ENCODE measurements at regions not wholly inside any gene's neighbourhood (a gene's known extent, or its start where the extent isn't known, plus 50 kb on each side); places are given as distances from the start of the nearest gene placed in this dataset.

GRCh38 chr6:153780011-153780410 is 259.0 kb upstream of the OPRM1 start:
- DNase-seq: no peak

- no peak for DNase-seq
These were observed 260.8 kb upstream of the OPRM1 start for GRCh38 chr6:153778216-153778615.

GRCh38 chr6:153771577-153771976 is 267.5 kb upstream of the OPRM1 start:
- no peak for DNase-seq

GRCh38 chr6:153767127-153767526 is 271.9 kb upstream of the OPRM1 start:
- DNase-seq: no peak

GRCh38 chr6:153758516-153758915 is 280.5 kb upstream of the OPRM1 start:
- no peak for DNase-seq

- no peak for DNase-seq
These were observed 303.3 kb upstream of the OPRM1 start for GRCh38 chr6:153735761-153736160.

GRCh38 chr6:153729189-153729588 is 309.9 kb upstream of the OPRM1 start:
- DNase-seq: no peak

- no peak for DNase-seq
These were observed 311.2 kb upstream of the OPRM1 start for GRCh38 chr6:153727885-153728284.

GRCh38 chr6:153725456-153725855 is 313.6 kb upstream of the OPRM1 start:
- DNase-seq: no peak

GRCh38 chr6:153720732-153721131 is 318.3 kb upstream of the OPRM1 start:
- no peak for DNase-seq

GRCh38 chr6:153705429-153705828 is 333.6 kb upstream of the OPRM1 start:
- DNase-seq: no peak

- DNase-seq: no peak
These were observed 336.4 kb upstream of the OPRM1 start for GRCh38 chr6:153702671-153703070.

- DNase-seq: no peak
These were observed 340.4 kb upstream of the OPRM1 start for GRCh38 chr6:153698637-153699036.

- no peak for DNase-seq
These were observed 341.0 kb upstream of the OPRM1 start for GRCh38 chr6:153698001-153698400.

- DNase-seq: no peak
These were observed 361.5 kb upstream of the OPRM1 start for GRCh38 chr6:153677522-153677921.

GRCh38 chr6:153673750-153674149 is 365.3 kb upstream of the OPRM1 start:
- no peak for DNase-seq

- no peak for DNase-seq
These were observed 365.8 kb upstream of the OPRM1 start for GRCh38 chr6:153673225-153673624.

- no peak for DNase-seq
These were observed 368.5 kb upstream of the OPRM1 start for GRCh38 chr6:153670403-153671026.

- DNase-seq: no peak
These were observed 370.3 kb upstream of the OPRM1 start for GRCh38 chr6:153668758-153669157.

- DNase-seq: no peak
These were observed 376.1 kb upstream of the OPRM1 start for GRCh38 chr6:153662982-153663381.

GRCh38 chr6:153645326-153645725 is 393.7 kb upstream of the OPRM1 start:
- no peak for DNase-seq

- no peak for DNase-seq
These were observed 395.0 kb upstream of the OPRM1 start for GRCh38 chr6:153644000-153644399.

GRCh38 chr6:153634416-153634815 is 404.6 kb upstream of the OPRM1 start:
- no peak for DNase-seq

GRCh38 chr6:153625089-153625488 is 414.0 kb upstream of the OPRM1 start:
- no peak for DNase-seq

GRCh38 chr6:153624528-153624927 is 414.5 kb upstream of the OPRM1 start:
- no peak for DNase-seq
